Ectodermal cell (in vitro differentiated cells): ENCODE measurements at regions not wholly inside any gene's neighbourhood (a gene's known extent, or its start where the extent isn't known, plus 50 kb on each side); places are given as distances from the start of the nearest gene placed in this dataset.
A peak's percentile ranks its signal among the peaks of the same experiment; 100 is the strongest.
"Not testable (repeated sequence)": the region's sequence is repeated elsewhere in the genome, so short reads cannot be mapped to it uniquely, and the experiment has no call there.

Experiments
- H3K27ac ChIP-seq: 2 replicates; pipeline ENCODE4 v1.7.0; 2013; ENCODE audit warnings: mild to moderate bottlenecking, low read depth, low read length; ENCODE audit not compliant: insufficient read depth, poor library complexity, severe bottlenecking
- H3K27me3 ChIP-seq: 2 replicates; pipeline ENCODE4 v1.7.0; 2013; ENCODE audit warnings: mild to moderate bottlenecking, low read length; ENCODE audit not compliant: insufficient read depth, control insufficient read depth, poor library complexity, severe bottlenecking
- H3K36me3 ChIP-seq: one replicate; pipeline ENCODE4 v1.7.0; 2013; ENCODE audit warnings: low read length; ENCODE audit not compliant: control insufficient read depth, insufficient read depth
- H3K4me1 ChIP-seq: one replicate; pipeline ENCODE4 v1.7.0; 2013; ENCODE audit warnings: low read length; ENCODE audit not compliant: control insufficient read depth, insufficient read depth
- H3K4me3 ChIP-seq: 2 replicates; pipeline ENCODE4 v1.7.0; 2013; ENCODE audit warnings: low read depth, low read length, control low read depth; ENCODE audit not compliant: insufficient read depth
- H3K9me3 ChIP-seq: 2 replicates; pipeline ENCODE4 v1.7.0; 2013; ENCODE audit warnings: mild to moderate bottlenecking, low read length, moderate library complexity; ENCODE audit not compliant: control insufficient read depth
- WGBS, 2 experiments: methylation state at CpG; one replicate each; pipeline ENCODE4 v1.1.7; 2013; ENCODE audit warnings: missing lambda C conversion rate in 2 of 2; 5-methylcytosine and 5-hydroxymethylcytosine counted together

- WGBS, 2 experiments = no CpG with 5 or more reads among the region's 6 CpGs
- not testable (repeated sequence) for H3K27me3 ChIP-seq, H3K4me3 ChIP-seq, H3K4me1 ChIP-seq, H3K36me3 ChIP-seq, H3K9me3 ChIP-seq, H3K27ac ChIP-seq
Observed at GRCh38 chr20:26010942-26011276, 314.3 kb upstream of the ZNF337 start.

- H3K27me3 ChIP-seq, H3K4me1 ChIP-seq, H3K36me3 ChIP-seq, H3K9me3 ChIP-seq: not testable (repeated sequence)
- Histone ChIP-seq H3K27ac (peak overlapping the region; percentile 95), H3K4me3 (peak overlapping the region; percentile 59)
- WGBS, 2 experiments = 18 to 20% methylated on average over 7 of the region's 13 CpGs
Observed at GRCh38 chr20:26010224-26010941, 313.7 kb upstream of the ZNF337 start.

GRCh38 chr20:26009402-26010223 lies 313.0 kb upstream of the ZNF337 start:
- H3K27me3 ChIP-seq, H3K9me3 ChIP-seq, H3K36me3 ChIP-seq, H3K4me1 ChIP-seq: not testable (repeated sequence)
- Histone ChIP-seq H3K4me3 (peak overlapping the region; percentile 59), H3K27ac (peak overlapping the region; percentile 95)
- WGBS, 2 experiments = 23 to 32% methylated on average over 37 to 39 of the region's 39 CpGs

DNA sequence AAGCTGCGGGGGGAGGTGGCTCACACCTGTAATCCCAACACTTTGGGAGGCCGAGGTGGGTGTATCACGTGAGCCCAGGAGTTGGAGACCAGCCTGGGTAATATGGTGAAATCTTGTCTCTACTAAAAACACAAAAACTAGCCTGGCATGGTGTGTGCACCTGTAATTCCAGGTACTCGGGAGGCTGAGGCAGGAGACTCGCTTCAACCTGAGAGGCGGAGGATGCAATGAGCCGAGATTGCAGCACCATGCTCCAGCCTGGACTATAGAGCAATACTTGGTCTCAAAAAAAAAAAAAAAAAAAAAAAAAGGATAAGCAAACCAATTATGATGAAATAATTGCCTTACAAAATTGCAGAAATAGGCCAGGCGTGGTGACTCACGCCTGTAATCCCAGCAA lies 311.4 kb upstream of the ZNF337 start:
- not testable (repeated sequence) for H3K9me3 ChIP-seq, H3K36me3 ChIP-seq, H3K27me3 ChIP-seq, H3K27ac ChIP-seq, H3K4me1 ChIP-seq, H3K4me3 ChIP-seq
- WGBS, 2 experiments = 92 to 96% methylated on average over 6 to 9 of the region's 9 CpGs

GRCh38 chr20:26006164-26006563 lies 309.5 kb upstream of the ZNF337 start:
- not testable (repeated sequence) for H3K27ac ChIP-seq, H3K27me3 ChIP-seq, H3K4me1 ChIP-seq, H3K36me3 ChIP-seq, H3K9me3 ChIP-seq, H3K4me3 ChIP-seq
- WGBS, 2 experiments = 94 to 96% methylated on average over 4 of the region's 4 CpGs

- not testable (repeated sequence) for H3K9me3 ChIP-seq, H3K4me1 ChIP-seq, H3K36me3 ChIP-seq, H3K27me3 ChIP-seq, H3K27ac ChIP-seq, H3K4me3 ChIP-seq
- 87 to 90% methylated on average over 3 of the region's 3 CpGs for WGBS, 2 experiments
Observed at GRCh38 chr20:26003959-26004358, 307.3 kb upstream of the ZNF337 start.

- not testable (repeated sequence) for H3K4me1 ChIP-seq, H3K36me3 ChIP-seq, H3K4me3 ChIP-seq, H3K27me3 ChIP-seq, H3K27ac ChIP-seq, H3K9me3 ChIP-seq
- WGBS, 2 experiments = 86 to 90% methylated on average over 16 of the region's 16 CpGs
Observed at GRCh38 chr20:25997367-25998038, 300.9 kb upstream of the ZNF337 start.

GRCh38 chr20:25992146-25992545 lies 295.5 kb upstream of the ZNF337 start:
- H3K27me3 ChIP-seq = no peaks in the 10 kb centered on the region
- no peak overlapping the region for H3K27ac ChIP-seq
- no peaks in the 10 kb centered on the region for H3K36me3 ChIP-seq
- 77 to 78% methylated on average over 11 to 16 of the region's 16 CpGs for WGBS, 2 experiments
- no peaks in the 10 kb centered on the region for H3K4me1 ChIP-seq
- no peaks in the 10 kb centered on the region for H3K9me3 ChIP-seq
- no peak overlapping the region for H3K4me3 ChIP-seq

- H3K27me3 ChIP-seq = no peaks in the 10 kb centered on the region
- no peak overlapping the region for H3K27ac ChIP-seq
- no peaks in the 10 kb centered on the region for H3K9me3 ChIP-seq
- no peaks in the 10 kb centered on the region for H3K4me1 ChIP-seq
- WGBS, 2 experiments = 92 to 94% methylated on average over 16 of the region's 16 CpGs
- no peak overlapping the region for H3K4me3 ChIP-seq
- H3K36me3 ChIP-seq = no peaks in the 10 kb centered on the region
Observed at GRCh38 chr20:25991756-25992130, 295.1 kb upstream of the ZNF337 start.

DNA sequence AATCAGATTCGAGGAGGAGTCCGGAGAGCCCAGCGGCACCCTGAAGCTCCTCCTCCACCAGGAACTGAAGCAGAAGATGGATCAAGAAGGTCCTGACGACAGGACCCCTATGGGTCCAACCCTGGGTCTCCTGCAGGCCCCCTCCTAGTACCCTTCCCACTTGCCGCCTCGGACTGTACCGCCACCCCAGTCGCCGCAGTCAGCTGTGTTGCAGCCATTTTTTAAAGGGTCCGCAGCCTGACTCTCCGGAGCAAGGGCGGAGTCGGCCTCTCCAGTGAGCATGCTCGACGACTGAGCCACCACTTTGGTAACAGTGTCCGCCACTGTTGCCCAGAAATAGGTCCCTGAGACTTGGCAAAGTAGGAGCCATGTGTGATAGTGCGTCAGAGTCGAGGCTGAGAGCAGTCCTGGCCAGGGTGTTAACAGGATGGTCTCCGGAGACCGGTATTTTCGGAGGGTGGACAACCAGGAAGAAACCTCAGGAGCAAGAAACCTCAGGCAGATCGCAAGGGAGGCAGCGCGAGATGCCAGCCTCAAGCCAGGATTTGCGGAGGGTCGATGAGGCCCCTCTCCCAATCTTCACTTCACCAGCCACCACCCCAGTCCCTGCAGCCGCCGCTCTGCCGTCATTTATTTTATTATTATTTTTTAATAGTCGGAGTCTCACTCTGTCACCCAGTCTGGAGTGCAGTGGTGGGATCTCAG lies 294.6 kb upstream of the ZNF337 start:
- WGBS, 2 experiments = 92 to 93% methylated on average over 30 of the region's 30 CpGs
- Histone ChIP-seq H3K4me3 (no peak overlapping the region), H3K36me3 (no peaks in the 10 kb centered on the region)

More for the DNA sequence above, 294.6 kb upstream of the ZNF337 start:
- no peaks in the 10 kb centered on the region for H3K4me1 ChIP-seq
- H3K27me3 ChIP-seq = no peaks in the 10 kb centered on the region
- H3K9me3 ChIP-seq = no peaks in the 10 kb centered on the region
- H3K27ac ChIP-seq = no peak overlapping the region
